Stimulated activated CD4-positive, alpha-beta T cell treated with anti-CD3 and anti-CD28 coated beads, Interleukin-2, amount 100 ng/mL, for 48 hours (primary cell): ENCODE measurements at regions not wholly inside any gene's neighbourhood (a gene's known extent, or its start where the extent isn't known, plus 50 kb on each side); places are given as distances from the start of the nearest gene placed in this dataset.
"Not testable (repeated sequence)": the region's sequence is repeated elsewhere in the genome, so short reads cannot be mapped to it uniquely, and the experiment has no call there.

Experiments used
- DNase-seq, 2 donors: peaks; one replicate each; pipeline ENCODE4 v3.0.0-alpha.2; 2020

- no peak for DNase-seq
Observed at GRCh38 chr21:38114717-38115333, 142.0 kb upstream of the KCNJ15 start.

DNA sequence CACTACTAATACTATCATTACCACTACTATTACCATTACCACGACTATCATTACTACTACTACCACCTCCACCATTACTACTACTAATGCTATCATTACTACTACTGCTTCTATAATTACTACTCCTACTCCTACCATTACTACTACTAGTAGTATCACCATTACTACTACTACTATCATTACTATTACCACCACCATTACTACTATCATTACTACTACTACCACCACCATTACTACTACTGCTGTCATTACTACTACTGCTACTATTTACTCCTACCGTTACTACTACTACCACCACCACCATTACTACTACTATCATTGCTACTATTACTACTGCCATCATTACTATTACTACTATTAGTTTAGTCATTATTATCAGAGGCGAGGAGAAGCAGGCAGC, 140.9 kb upstream of the KCNJ15 start:
- DNase-seq, result no peak

DNA sequence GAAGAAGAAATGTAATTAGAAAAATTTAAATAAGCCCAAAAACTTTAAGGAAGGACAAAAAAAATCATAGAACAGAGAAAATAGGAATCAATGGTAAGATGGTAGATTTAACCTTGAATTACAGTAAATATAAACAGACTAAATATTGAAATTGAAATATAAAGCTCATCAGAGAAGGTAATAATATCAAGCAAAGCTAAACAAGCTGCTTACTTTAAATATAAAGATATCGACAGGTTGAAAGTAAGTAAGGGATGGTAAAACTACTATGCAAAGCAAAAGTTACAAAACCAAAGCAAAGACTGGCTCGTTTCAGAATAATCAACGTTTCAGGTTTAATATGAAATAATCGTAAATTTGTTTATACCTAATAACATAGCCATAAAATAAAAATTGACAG, 137.0 kb upstream of the KCNJ15 start:
- no peak for DNase-seq

DNA sequence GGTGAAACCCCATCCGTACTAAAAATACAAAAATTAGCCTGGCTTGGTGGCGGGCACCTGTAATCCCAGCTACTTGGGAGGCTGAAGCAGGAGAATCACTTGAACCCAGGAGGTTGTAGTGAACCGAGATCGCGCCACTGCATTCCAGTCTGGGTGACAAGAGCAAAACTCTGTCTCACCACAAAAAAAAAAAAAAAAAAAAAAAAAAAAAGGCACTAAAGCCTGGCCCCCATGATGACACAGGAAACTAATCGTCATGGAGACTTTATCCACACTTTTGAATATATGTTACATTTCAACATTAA, 136.2 kb upstream of the KCNJ15 start:
- DNase-seq, result not testable (repeated sequence)

- no peak for DNase-seq
Observed at GRCh38 chr21:38120984-38121855, 135.6 kb upstream of the KCNJ15 start.

- no peak for DNase-seq
Observed at GRCh38 chr21:38121888-38122720, 134.7 kb upstream of the KCNJ15 start.

DNA sequence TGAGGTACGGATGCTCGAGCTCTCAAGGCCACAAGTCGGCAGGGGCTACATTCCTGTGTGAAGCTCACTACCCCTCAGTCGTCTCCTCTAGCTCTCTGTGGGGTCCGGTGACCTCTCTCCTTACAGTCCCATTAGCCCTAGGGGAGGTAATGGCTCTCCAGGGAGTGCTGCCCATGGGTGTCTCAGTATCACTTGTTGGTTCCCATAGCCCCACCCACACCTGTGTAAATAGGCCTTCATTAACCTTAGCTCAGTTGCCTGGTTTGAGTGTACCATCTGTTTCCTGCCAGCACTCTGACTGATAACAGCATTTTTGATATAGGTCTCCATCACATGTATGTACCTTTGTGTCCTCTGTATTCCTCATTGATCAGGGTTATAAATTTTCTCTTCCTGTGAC, 133.2 kb upstream of the KCNJ15 start:
- no peak for DNase-seq

DNA sequence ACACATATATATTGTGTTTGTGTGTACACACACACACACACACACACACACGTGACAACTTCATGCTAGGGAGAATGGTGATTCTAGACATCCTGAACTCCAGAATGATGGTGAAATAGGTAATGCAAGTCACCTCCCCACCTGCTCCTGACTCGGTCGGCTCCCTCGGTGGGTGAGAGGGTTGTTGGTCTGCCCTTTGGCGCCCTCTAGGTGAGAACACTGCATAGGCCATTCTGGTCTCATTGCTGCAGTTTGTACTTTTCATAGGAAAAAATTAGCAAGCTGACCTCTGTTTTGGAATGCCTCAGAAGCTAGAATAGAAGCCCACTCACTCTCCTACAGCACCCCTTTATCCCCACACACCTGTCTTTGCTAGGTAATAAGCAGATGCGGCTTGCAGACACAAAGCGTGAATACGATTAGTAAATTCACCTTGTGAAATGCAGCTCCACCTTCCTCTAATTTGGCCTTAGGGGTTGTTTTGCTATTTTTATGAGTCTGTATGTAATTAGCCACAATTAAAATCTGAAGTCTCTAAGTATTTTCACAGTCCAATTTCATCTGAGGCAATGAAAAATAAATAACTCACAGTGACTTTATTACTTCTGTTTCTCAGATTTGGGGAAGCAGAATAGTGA, 130.0 kb upstream of the KCNJ15 start:
- peak; percentile 60 for DNase-seq

DNA sequence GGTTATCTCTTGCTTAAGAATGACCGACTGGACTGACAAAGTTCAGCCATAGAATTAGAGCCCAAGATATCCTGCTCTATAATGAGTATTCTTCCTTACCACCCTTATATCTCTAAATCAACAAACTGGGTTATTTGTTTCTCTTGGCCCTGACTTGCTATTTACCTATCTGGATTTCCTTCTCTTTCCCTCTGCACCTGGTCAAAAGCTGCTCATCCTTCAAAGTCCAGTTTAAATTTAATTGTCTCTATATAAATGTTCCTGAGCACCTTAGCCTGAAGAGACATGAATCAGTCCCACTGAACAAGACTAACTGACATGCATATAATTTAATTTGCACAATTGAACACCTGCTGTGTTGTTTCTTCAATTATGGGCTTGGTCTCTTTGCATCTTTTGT, 127.1 kb upstream of the KCNJ15 start:
- DNase-seq, result no peak

GRCh38 chr21:38133240-38133639, 123.6 kb upstream of the KCNJ15 start:
- DNase-seq, result no peak

DNA sequence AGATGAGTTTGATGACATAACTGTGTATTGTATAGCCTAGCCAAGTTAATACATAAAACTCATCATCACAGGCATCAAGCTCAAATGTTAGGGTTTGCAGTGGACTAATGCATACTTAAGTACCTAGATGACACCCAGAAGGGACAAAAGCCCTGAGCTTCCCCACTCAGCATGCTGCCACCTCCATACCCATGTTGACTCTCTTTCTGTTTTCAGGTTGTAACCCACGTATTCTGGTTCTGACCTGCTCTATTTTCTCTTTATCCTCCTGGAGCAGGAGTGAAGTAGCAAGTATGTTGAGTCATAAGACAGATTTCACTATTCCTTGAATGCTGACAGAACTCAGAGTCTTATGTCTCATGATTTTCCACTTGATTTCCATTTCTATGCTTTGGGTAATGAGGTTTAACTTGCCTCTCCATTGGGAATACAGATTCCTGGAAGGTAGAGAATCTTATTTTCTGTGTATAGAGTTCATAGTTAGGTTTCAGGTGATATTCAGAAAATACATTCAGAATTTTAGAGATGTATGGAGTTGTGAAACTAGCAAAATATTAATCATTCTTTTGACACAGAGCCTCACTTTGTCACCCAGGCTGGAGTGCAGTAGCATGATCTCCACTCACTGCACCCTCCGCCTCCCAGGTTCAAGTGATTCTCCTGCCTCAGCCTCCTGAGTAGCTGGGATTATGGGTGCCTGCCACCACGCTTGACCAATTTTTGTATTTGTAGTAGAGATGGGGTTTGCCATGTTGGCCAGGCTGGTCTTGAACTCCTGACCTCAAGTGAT, 122.5 kb upstream of the KCNJ15 start:
- no peak for DNase-seq

- DNase-seq, result no peak
Observed at GRCh38 chr21:38136201-38136600, 120.6 kb upstream of the KCNJ15 start.

DNA sequence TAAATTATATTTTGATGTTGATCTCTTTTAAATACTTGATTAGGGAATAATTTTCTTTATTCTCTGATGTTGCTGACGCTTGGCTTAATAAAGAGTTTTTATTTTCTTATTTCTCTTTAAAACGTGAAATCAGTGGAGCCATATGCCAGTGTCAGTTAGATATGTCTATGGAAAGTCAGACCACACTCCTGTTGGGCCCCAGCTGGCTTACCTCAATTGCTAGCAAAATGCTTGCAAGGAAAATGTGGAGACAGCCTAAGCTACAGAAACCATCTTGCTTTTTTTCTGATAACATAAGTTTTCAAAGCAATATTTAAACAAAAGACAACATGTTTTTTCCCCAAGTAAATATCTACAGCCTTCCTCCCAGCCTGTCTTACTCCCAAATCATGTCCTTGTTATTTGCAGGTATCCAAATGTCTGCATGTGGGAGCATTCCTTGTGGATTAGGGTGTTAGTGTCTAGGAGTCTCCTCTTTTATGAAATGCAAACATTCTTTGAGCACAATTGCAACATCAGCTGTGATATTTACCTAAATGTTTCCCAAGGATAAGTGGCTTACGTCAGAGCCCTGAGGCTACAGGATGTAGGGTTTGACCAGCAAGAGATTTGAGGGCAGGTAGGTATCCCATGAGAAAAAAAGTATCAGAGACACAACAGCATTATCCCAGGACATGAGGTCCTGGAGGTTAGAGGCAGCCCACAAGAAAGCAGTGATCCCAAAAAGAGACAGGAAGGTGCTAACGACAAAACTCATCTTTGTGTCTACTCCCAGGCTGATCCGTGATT, 117.2 kb upstream of the KCNJ15 start:
- DNase-seq, result no peak

DNA sequence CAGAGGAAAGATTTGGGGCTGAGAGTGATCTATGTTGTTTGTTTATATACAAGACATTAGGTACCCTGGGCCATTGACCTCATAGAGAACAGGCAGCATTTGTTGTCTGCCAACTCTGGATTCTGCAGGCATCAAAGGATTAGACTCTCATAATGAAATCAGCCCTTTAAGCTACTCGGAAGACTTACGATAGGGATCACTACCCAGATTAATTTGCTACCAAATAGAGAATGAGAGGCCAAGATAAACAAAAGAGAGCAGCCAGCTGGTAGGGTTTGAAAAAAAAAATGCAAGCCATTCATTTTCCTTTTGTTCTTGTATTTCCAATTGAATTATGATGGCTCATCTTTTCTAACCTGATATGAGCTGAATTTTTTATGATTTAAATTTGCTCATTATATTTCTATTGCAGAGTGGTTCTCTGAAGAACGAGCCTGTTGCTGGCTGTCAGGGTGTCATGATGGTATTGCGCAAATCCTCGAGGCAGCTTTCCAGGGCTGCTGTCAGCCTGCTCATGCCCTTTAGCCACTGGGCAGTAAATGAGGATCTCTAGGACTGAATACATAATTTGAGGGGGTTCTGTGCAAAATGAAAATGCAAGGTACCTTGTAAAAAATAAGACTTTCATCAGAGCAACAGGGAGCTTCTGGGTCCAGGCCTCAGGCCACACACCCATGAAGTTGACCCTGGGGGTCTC, 116.4 kb upstream of the KCNJ15 start:
- no peak for DNase-seq

GRCh38 chr21:38142224-38142623, 114.6 kb upstream of the KCNJ15 start:
- no peak for DNase-seq

DNA sequence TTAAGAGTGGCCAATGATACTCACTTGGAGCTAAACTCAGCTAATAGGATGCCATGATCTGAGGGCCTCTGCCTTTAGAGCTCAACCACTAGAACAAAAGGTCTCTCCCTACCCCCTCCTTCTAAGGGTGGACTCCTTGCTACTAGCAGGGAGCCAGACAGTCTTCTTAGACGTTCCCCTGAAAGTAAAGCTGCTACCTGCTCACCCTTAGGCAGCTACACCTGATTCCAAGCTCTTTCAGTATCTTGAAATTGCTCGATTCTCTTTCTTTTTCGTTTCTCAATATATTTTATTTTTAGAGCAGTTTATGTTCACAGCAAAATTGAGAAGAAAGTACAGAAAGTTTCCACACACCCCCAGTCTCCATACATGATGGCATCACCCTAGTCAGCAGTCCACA, 112.6 kb upstream of the KCNJ15 start:
- DNase-seq, result no peak

- DNase-seq, result no peak
Observed at GRCh38 chr21:38145104-38145503, 111.7 kb upstream of the KCNJ15 start.

- DNase-seq, result no peak
Observed at GRCh38 chr21:38147391-38147790, 109.4 kb upstream of the KCNJ15 start.

GRCh38 chr21:38148046-38148445, 108.7 kb upstream of the KCNJ15 start:
- DNase-seq, result no peak

DNA sequence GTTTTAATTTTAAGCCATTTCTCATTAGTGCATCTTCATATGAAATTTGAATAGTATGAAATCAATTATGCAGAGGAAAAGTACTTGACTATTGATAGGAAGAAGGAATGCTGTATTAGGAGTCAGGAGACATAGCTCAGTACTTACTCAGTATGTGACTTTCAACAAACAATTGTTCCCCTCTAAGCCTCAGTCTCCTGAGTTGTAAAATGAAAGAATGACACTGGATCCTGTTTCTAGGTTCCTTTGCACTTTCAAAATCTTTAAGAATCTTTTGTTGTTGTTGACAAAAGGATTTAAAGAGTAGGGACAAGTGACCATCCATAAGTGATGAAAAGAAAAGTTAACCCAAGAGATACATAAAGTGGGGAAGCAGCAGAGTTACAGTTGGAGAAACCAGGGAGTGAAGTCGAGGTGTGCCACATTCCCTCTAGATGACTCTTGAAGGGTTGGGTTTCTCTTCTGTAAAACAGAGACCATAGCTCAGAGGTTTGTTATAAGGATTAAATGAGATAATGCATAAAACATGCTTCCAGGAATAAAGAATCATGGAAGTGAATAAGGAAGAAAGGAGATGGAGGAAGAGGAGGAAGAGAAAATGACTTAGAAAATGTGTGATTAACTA, 105.7 kb upstream of the KCNJ15 start:
- DNase-seq, result no peak

- no peak for DNase-seq
Observed at GRCh38 chr21:38156200-38156599, 100.6 kb upstream of the KCNJ15 start.
